SH-SY5Y (cell line): ENCODE measurements at regions not wholly inside any gene's neighbourhood (a gene's known extent, or its start where the extent isn't known, plus 50 kb on each side); places are given as distances from the start of the nearest gene placed in this dataset.

Experiments used
- GATA2 ChIP-seq: IDR thresholded peaks from 2 replicates; pipeline ENCODE4 v1.6.1; 2011; ENCODE audit warnings: mild to moderate bottlenecking, low read depth, low read length
- GATA3 ChIP-seq: IDR thresholded peaks from 2 replicates; pipeline ENCODE4 v1.6.1; 2011; ENCODE audit warnings: low read depth, mild to moderate bottlenecking, low read length, moderate library complexity

DNA sequence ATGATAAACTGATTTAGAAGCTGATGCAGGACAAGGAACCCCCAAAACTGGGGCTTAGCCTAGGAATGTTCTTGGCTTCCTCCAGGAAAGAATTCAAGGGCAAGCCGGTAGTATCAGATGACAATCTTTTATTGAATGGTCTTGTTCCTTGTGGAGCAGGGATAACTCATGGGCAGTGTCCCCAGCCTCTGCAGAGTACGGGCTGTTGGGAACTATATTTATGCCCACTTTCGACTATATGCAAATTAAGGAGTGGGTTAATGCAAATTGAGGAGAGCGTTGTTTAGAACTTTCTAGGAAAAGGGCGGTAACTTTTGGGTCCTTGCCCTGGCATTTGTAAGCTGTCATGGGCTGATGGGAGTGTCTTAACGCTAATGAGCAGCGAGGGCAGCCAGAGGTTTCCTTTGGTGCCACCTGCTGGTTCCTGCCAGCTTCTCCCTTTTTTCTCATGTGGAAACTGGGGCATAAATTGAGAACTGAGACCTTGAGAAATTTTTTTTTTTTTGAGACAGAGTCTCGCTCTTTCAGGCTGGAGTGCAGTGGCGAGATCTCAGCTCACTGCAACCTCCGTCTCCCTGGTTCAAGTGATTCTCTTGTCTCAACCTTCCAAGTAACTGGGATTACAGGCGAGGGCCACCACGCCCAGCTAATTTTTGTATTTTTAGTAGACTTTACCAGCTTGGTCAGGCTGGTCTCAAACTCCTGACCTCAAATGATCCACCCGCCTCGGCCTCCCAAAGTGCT lies 79.4 kb upstream of the ABCC4 start:
- TF ChIP-seq GATA3 (no peak), GATA2 (no peak)

DNA sequence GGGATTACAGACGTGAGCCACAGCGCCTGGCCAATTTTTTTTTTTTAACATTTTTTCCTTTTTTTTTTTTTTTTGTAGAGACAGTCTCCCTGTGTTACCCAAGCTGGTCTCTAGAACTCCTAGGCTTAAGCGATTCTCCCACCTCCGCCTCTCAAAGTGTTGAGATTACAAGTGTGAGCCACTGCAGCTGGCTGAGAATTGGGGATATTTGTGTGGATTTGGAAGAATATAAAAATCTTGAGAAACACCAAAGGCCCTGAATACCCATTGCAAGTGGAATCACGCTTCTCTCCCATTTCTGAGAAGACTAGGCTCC lies 79.9 kb upstream of the ABCC4 start:
- TF ChIP-seq GATA2 (no peak), GATA3 (no peak)

GRCh38 chr13:95382411-95382810 lies 81.2 kb upstream of the ABCC4 start:
- no peak for TF ChIP-seq GATA2
- TF ChIP-seq GATA3, result no peak

GRCh38 chr13:95382916-95383315 lies 81.7 kb upstream of the ABCC4 start:
- TF ChIP-seq GATA3 (no peak), GATA2 (no peak)

DNA sequence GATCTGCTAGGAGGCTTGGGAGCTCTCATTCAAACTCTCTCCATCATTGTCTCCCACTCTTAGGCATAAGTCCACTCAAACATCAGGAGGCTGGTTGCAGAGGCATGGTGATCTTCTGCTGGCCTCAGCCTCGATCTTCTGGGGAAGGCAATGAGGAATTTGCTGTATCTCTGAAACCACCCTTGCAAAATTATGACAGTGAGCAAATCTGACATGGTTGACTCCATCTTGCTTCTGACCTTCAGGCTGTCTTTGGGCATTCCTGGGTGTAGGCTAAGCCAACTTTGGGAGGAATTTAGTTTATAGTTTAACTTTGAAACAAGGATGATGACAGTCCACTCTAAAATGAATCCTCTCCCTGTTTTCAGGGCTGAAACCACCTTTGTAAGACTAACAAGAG lies 84.1 kb upstream of the ABCC4 start:
- TF ChIP-seq GATA2, result no peak
- no peak for TF ChIP-seq GATA3

DNA sequence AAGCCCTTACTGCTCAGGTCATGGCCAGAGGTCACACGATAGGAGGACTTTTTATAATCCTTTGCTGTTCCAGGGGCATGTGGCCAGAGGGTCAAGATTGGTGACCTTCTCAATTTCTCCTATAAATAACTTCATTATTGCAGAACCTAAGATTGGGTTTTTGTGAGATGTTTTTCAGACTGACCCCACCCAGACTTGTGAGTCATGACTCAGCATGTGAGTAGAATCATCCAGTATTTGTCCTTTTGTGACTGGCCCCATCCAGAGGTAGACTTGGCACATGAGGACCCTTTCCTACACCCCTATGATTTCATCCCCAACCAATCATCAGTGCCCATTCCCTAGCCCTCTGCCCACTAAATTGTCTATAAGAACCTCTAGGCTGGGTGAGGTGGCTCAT lies 84.5 kb upstream of the ABCC4 start:
- TF ChIP-seq GATA3, result no peak
- no peak for TF ChIP-seq GATA2

- no peak for TF ChIP-seq GATA2
- TF ChIP-seq GATA3, result no peak
These were observed 85.1 kb upstream of the ABCC4 start for GRCh38 chr13:95386370-95386769.

- TF ChIP-seq GATA3, result no peak
- no peak for TF ChIP-seq GATA2
These were observed 86.5 kb upstream of the ABCC4 start for GRCh38 chr13:95387733-95388207.

DNA sequence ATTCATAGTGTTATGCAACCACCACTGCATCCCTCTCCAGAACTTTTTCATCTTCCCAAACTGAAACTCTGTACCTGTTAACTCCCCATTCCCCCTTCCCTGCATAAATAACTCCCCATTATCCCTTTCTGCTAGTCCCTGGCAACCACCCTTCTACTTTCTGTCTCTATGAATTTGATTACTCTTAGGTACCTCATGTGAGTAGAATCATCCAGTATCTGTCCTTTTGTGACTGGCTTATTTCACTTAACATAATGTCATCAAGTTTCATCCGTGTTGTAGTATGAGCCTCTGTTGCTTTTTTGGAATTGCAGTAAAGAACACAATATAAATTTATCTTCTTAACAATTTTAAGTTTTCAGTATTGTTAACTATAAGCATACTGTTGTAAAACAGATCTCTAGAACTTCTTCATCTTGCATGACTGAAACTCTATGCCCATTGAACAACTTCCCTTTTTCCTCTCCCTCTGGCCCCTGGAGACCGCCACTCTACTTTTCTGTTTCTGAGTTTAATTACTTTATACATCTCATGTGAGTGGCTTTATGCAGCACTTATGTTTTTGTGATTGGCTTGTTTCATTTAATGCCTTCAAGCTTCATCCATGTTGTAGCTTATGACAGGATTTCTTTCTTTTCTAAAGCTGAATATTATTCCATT lies 87.3 kb upstream of the ABCC4 start:
- TF ChIP-seq GATA3 (no peak), GATA2 (no peak)

- TF ChIP-seq GATA2 (no peak), GATA3 (no peak)
These were observed 90.1 kb upstream of the ABCC4 start for GRCh38 chr13:95391362-95391761.

GRCh38 chr13:95391785-95392184 lies 90.5 kb upstream of the ABCC4 start:
- TF ChIP-seq GATA2 (no peak), GATA3 (no peak)

GRCh38 chr13:95392597-95392996 lies 91.3 kb upstream of the ABCC4 start:
- TF ChIP-seq GATA2, result no peak
- no peak for TF ChIP-seq GATA3

DNA sequence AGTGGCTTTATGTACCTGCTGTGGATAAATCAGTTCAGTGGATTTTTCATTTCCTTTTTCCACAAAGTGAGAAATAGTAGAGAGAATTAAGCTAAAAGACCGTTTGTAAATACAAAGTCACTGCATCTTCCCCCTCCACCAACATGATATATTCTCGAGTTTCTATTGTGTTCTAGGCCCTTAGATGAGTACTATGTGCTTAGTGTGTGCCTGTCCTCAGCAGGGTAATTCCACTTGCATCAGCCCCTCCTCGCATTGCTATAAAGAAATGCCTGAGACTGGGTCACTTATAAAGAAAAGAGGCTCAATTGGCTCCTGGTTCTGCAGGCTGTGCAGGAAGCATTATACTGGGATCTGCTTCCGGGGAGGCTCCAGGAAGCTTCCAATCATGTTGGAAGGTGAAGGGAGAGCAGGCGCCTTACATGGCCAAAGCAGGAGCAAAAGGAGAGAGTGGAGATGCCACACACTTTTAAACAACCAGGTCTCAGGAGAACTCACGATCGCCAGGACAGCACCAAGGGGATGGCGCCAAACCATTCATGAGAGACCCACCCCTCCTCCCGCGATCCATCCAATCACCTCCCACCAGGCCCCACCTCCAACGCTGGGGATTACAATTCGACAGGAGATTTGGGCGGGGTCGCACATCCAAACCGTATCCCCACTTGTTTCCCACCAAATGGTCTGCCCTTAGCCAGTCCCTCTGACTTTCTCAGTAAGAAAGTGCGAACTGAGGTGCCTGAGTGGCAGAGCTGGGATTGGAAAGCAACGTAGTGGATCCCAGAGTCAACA lies 102.3 kb upstream of the ABCC4 start:
- TF ChIP-seq GATA3 (no peak), GATA2 (no peak)

- no peak for TF ChIP-seq GATA3
- TF ChIP-seq GATA2, result no peak
These were observed 103.1 kb upstream of the ABCC4 start for GRCh38 chr13:95404141-95404882.
